ENCODE measurements at regions not wholly inside any gene's neighbourhood (a gene's known extent, or its start where the extent isn't known, plus 50 kb on each side); places are given as distances from the start of the nearest gene placed in this dataset.

DNA sequence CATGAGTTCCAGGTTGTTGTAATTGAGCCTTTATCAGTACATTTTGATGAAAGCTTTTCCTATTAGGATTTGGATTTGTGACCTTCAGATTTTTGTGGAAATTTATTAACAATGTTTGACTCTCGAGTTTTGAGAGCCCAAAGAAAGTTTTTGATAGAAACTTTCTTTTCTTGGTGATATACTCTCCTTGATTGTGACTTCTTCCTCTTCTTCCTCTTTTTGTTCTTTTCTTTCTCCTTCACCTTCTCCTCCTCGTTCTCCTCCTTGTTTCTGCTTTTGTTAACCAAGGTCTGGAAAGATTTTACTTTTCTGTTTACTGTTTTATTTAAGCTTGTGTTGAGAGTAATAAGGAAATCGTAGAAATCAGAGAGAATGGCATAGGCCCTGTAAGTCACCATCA, 182.4 kb downstream of the TRIM27 start:
- no peak for DNase-seq

GRCh38 chr6:28742668-28743270, 181.0 kb downstream of the TRIM27 start:
- no peak for DNase-seq

DNA sequence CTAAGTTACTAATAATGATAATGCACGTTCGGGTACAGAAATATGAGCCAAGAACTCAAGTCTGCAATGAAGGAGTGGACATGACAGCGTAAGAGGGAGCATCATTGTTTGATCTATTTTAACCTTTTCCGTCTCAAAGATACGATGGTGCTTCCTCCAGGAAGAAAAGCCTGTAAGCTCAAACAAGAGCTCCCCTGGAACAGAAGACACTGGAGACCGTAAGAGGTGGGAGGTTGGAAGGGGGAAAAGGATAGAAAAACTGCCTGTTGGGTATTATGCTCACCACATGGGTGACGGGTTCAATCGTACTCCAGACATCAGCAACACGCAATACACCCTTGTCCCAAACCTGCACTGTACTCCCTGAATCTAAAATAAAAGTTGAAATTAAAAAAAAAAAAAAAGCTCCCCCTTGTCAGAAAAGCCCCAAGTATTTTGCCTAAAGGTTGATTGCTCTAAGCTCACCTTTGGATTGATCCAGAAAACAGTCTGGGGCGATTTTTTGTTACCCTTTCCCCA, 180.5 kb downstream of the TRIM27 start:
- DNase-seq: no peak

- no peak for DNase-seq
Measured at GRCh38 chr6:28747083-28747630, 176.6 kb downstream of the TRIM27 start.

DNA sequence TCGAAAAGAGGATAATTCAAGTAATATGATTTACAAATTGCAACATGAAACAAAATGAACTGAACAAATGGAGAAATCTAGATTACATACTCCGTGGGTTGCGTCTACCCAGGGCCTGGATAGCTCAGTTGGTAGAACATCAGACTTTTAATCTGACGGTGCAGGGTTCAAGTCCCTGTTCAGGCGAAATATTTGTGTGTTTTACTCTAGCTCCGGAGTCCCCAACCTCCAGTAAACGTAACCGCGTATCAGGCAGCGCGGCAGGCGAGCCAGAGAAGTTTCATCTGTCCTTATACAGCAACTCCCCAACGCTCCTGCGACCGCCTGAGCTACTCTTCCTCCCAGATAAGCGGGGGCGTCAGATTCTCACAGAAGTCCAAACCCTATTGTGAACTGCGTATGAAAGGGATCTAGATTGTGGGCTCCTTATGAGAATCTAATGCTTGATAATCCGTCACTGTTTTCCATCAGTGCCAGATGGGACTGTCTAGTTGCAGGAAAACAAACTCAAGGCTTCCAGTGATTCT, 176.1 kb downstream of the TRIM27 start:
- DNase-seq: no peak

DNA sequence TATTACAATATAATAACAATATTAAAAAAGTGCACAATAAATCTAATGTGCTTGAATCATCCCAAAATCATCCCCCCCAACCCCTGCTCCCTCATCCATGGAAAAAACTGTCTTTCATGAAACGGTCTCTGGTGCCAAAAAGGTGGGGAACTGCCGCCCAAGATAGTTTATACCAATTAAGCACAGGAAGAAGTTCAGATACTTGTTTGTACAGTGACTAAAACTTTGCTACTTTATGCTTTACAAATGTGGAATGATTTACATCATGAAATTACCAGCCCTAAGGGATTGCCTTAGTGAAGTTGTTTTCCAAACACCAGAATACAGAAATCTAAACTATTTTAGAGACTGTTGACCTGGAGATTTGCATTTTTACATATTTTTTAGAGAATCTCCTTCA, 175.6 kb downstream of the TRIM27 start:
- DNase-seq: no peak

GRCh38 chr6:28750926-28751458, 172.8 kb downstream of the TRIM27 start:
- no peak for DNase-seq

DNA sequence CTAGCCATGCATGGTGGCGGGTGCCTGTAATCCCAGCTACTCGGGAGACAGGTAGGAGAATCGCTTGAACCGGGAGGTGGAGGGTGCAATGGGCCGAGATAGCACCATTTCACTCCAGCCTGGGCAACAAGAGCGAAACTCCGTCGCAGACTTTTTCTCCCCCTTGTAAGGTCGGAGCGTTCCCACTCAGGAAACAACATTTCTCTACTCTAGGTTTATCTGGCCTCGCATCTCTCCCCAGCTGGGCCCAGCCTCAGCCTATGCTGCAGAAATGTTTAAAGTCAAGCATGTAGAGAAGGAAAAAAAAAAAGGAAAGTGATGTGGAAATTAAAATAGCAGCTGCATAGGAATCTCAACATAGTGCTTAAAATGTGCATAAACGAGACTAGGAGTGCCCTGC, 172.3 kb downstream of the TRIM27 start:
- DNase-seq: no peak

DNA sequence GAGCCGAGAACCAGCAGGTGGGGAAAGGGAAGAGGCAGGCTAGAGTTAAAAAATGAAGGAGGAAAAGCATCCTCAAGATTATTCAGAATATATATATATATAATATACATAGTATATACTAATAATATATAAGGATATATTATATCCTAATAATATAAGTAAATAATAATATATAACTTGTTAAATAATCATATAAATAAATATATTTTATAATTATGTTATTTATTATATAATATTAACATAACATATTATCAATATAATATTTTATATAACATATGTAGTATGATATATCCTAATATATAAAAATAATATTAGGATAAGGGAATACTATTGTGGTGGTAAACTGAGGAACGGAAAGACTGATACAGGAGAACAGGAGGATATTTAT, 171.8 kb downstream of the TRIM27 start:
- DNase-seq: no peak

- DNase-seq: no peak
Measured at GRCh38 chr6:28757429-28758045, 166.2 kb downstream of the TRIM27 start.

GRCh38 chr6:28758046-28758817, 165.6 kb downstream of the TRIM27 start:
- no peak for DNase-seq

DNA sequence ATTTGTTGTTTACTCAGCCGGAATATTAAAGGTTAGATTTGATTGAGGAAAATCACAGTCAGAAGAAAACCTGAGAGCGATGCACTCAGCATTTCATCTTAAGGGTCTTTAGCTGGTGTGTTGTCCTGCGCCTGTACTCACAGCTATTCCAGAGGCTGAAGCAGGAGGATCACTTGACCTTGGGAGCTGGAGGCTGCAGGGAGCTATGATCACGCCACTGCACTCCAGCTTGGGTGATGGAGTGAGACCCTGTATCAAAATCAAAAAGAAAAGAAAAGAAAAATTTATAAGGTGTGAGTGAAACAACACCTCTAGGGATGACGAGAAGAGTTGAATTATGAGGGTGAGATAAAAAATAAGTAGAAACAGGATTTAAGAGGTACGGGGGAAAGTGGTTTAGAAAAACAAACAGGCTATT, 165.0 kb downstream of the TRIM27 start:
- DNase-seq: no peak

DNA sequence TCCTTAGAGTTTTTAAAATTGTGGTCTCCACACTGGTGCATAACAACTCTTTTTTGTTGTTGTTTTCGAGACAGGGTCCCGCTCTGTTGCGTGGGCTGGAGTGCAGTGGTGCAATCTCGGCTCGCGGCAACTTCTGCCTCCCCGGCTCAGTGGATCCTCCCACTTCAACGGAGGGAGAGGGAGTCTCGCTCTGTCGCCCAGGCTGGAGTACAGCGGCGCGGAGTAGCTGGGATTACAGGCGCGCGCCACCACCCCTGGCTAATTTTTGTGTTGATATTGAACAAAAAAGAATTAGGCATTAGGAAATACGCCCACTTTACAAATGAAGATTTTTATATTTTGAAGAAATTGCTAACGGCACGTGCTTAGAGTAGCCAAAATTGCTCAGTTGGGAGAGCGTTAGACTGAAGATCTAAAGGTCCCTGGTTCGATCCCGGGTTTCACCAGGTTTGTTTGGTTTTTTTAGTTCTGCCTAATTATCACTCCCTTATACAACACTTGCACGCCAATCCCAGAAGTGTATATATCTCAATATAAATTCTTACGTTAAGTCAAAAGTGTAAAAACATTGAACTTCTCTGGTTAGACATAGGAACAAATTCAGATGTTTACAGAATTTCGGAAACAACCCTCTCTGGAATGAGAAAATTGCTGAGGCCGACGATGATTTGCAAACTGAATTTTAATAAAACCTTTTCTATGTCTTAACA, 159.6 kb downstream of the TRIM27 start:
- no peak for DNase-seq

- no peak for DNase-seq
Measured at GRCh38 chr6:28764761-28765282, 159.0 kb downstream of the TRIM27 start.

- no peak for DNase-seq
Measured at GRCh38 chr6:28765978-28766351, 157.8 kb downstream of the TRIM27 start.

DNA sequence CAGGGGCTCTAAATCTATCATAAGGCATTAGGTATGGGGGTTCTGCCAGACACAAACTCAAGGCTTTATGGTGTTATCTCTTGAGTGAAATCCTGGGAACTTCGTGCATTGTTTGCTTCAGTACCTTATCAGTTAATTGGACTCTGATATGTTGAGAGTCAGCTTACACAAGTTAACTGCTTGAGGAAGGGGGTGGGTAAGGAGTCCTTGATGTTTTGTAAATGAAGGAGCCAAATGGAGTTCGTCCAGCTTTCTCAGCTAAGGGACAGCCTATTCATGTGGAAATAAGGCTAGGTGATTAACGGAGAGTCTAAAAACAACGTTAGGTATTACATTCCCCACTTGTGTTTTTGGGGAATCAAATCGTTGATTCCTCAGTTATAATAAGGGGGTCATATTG, 157.4 kb downstream of the TRIM27 start:
- DNase-seq: no peak

DNA sequence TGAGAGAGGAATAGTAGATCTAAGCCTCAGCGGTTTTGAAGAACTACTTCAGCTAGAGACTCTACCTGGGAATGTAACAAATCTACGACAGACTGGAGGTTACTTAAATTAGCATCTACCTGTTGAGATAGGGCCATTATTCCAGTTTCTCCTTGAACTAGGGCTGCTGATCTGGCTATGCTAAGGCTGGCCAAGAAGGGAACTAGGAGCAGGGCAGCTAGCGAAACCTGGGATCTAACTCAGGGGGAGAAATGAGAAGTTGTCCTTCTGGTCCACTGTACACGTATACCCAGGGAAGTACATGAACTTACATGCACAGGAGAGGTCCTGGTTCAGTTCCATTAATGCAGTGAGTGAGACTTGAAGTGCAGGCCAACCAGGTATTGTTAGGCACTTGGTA, 156.7 kb downstream of the TRIM27 start:
- DNase-seq: no peak

DNA sequence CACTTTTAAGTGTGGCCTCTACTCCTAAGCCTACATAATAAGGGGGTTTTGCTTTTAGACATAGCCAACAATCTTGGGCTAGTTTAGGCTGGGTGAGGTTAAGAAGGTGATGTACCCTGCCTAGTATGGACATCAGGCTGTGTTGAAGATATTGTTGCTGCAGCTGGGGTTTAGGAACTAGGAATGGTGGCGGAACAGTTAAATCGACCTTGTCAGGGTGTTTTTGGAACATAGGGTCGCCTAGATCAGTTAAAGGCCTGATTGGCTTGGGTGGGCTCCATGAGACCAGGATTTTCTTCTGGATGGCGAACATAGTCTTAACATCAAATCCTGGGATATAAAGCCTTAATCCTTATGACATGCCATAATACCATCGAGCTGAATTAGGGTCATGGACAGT, 156.1 kb downstream of the TRIM27 start:
- no peak for DNase-seq

GRCh38 chr6:28768187-28768913, 155.4 kb downstream of the TRIM27 start:
- DNase-seq: no peak

- DNase-seq: no peak
Measured at GRCh38 chr6:28769626-28770402, 154.0 kb downstream of the TRIM27 start.

DNA sequence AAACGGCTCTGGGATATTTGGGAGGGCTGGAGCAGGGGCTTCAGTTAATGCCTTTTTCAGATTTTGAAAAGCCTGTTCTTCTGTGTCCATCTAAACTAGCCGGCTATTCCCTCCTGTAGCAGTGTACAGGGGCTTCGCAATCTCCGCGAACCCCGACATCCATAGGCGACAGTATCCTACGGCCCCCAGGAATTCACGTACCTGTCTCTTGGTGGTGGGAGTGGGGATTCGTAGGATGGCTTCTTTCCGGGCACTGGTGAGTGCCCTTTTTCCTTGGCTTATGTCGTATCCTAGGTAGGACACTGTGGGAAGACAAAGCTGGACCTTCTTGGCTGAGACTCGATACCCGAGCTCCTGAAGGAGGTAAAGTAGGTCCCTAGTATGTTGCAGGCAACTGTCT, 153.1 kb downstream of the TRIM27 start:
- DNase-seq: no peak
